Caki2 (cell line): ENCODE measurements at regions not wholly inside any gene's neighbourhood (a gene's known extent, or its start where the extent isn't known, plus 50 kb on each side); places are given as distances from the start of the nearest gene placed in this dataset.

Experiments used
- DNase-seq: peaks from one replicate; pipeline ENCODE4 v3.0.0-alpha.2; 2015; ENCODE audit warnings: low read depth
- in situ Hi-C: cut with HindIII; loops from 2 replicates; pipeline ENCODE4 v1.10.0; 2016; ENCODE audit warnings: low sequenced_read_pairs, low pct_unique_long_range_greater_than_20kb, mixed read lengths

- DNase-seq = no peak
- in situ Hi-C loops = no loop called here
Observed at GRCh38 chr10:83142074-83142563, 997.2 kb upstream of the GHITM start.

- DNase-seq = no peak
- in situ Hi-C loops = no loop called here
Observed at GRCh38 chr10:83144461-83144860, 994.8 kb upstream of the GHITM start.

DNA sequence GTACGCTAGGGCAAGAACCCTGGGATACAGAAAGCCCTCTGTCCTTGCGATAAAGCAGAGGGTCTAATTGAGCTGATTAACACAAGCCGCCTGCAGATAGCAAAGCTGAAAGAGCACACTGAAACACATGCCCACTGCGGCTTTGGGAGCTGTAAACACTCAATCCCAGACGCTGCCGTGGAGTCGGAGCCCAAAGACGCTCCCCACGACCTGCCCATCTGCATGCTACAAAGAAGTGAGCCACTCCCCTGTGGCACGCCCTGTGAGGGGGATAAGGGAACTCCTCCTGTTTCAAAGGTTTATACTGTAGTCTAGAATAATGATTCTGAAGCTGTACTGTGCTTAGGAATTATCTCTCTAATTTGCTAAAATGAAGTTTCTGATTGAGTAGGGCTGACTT is 985.6 kb upstream of the GHITM start:
- in situ Hi-C loops = no loop called here

GRCh38 chr10:83164156-83164555 is 975.2 kb upstream of the GHITM start:
- in situ Hi-C loops = no loop called here
- DNase-seq = no peak

More for the DNA sequence above, 985.6 kb upstream of the GHITM start:
- DNase-seq = no peak

DNA sequence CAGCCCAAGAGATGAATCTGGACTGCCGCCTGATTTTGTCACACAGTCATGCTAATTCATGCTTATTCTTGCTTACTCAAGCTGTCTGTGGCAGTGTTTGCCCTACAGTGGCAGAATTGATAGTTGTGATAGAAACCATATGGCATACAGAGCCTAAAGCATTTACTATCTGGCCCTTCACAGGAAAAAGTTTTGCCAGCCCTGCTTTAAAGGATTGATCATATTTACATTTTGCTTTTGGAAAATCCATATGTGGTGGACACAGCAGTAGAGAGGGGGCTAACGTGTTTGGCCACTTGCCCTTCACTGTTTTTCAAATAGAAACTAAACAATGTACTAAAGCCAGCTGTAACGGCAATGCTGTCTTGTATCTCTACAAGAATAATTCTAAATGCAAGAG is 974.0 kb upstream of the GHITM start:
- DNase-seq = no peak
- in situ Hi-C loops = no loop called here

DNA sequence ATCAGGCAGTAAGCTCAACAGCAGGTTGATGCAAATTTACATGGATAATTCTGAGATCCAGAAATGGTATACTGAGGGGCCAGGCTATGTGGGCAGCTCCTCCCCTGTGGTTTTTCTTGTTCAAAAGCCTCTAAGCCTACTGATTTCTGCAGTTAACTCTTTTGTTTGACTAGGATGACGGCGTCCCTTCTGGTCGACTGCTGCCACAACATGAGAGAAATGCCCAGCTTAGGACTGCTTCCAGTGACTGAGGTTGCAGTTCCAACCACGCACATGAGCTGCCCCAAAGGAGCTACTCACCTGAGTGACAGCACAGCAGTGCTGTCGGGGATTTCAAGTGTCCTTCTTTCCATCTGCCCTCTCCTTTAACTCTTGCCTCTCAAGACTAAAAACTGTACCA is 973.0 kb upstream of the GHITM start:
- in situ Hi-C loops = no loop called here
- DNase-seq = no peak

DNA sequence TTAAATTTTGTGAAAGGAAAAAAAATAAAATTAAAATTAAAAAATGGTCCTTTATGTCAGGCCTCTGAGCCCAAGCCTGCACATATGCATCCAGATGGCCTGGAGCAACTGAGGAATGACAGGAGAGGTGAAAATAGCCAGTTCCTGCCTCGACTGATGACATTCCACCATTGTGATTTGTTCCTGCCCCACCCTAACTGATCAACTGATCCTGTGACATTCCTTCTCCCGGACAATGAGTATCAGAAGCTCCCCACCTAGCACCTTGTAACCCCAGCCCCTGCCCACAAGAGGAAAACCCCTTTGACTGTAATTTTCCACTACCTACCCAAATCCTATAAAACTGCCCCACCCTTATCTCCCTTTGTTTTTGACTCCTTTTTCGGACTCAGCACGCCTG is 972.2 kb upstream of the GHITM start:
- DNase-seq = no peak
- in situ Hi-C loops = no loop called here

DNA sequence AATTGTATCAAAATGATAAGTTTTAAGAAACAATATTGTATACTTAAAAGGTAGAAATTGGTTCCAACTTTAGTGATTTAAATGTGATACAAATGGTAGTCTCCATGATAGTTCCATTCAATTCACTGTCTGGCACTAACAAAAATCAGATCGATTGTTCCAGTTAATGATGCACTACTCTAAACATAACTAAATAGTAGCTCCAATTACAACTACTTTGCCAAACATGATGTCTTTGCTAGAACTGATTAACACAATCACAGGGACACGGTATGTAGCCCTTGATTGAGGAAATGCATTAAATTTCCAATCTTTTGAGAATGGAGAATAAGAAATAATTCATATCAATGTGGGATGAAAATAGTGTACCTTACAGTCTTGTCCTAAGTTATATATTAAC is 962.4 kb upstream of the GHITM start:
- in situ Hi-C loops = no loop called here
- no peak for DNase-seq

DNA sequence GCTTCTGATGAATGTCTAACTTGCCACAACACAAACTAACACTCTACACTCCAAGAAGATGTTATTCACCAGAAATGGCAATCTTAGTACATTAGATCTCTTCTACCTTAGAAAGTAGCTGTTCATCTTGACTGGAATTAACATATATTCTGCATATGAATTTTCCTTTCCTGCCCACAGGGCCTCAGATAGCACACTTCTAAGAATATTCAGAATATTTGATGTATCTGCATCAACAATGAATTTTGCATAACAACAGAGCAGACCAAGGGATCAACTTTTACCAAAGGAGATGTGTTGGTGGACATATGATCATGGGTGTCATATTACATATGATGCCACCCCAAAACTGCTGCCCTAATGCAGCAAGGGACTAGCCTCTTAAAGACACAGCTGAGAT is 960.8 kb upstream of the GHITM start:
- in situ Hi-C loops = no loop called here
- DNase-seq = no peak

DNA sequence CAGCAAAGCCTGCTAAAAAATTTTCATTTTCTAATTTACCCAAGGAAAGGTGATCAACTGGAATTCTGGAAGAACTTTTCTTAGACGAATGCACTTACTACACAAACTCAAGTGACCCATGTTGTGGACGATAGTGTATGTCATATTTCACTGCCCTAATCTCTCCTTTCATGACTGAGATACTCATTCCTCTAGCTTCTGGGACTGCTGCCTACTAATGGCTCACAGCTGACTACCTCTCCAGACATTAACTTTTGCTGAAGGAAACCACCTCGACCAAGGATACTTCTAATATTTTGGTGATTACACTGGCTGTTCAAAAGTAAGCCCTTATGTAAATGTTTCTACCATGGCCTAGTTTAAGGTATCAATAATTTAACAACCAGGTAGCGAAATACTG is 959.9 kb upstream of the GHITM start:
- in situ Hi-C loops = no loop called here
- DNase-seq = no peak

DNA sequence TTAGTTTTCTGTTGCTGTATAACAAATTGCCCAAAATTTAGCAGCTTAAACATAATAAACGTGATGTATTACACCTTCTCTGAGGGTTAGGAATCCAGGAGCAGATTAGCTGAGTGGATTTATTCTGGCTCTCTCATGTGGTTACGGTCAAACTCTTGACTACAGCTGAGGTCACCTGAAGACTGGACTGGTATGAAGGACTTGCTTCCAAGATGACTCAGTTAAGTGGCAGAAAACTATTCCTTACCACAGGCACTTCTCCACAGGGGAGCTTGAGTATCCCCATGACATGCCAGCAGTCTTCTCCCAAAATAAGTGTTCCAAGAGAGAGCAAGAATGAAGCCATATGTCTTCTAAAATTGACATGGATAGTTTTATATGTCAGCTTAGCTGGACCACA is 957.2 kb upstream of the GHITM start:
- in situ Hi-C loops = no loop called here
- DNase-seq = no peak

DNA sequence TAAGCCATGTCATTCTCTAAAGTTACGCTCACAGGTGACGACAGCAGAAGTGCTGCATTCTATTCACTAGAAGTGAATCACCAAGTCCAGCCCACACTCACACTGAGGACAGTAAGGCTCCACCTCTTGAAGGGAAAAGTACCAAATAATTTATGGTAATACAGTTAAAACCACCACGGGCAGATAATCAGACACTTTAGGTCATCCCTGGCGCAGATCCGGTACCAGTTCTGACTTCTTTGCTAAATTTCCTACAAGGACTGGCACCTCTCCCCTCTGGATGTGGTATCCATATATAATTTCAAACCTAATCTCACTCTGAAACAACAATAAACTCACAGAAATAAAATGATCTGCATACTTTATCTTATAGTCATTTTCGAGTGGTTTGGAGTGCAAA is 954.7 kb upstream of the GHITM start:
- in situ Hi-C loops = no loop called here
- DNase-seq = no peak

GRCh38 chr10:83190614-83191013 is 948.7 kb upstream of the GHITM start:
- in situ Hi-C loops = no loop called here

DNA sequence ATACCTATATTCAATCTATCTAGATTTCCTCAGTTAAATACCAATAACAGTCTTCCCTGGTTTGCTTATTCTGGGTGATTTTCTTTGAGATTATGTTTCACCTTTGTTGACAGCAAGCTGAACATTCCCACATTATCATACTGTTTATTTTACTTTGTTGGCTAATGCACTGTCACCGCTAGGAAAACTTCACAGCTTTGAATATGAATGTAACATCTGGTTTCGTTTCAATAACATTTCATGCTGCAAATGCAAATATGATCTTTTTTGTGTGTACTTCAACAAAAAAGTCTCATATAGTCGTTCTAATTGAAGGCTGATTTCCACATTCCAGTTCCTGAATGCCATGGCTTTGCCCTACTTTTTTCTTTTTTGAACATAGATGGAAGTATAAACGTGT is 946.3 kb upstream of the GHITM start:
- in situ Hi-C loops = no loop called here
- DNase-seq = no peak

More at GRCh38 chr10:83190614-83191013, 948.7 kb upstream of the GHITM start:
- no peak for DNase-seq

- DNase-seq = no peak
- in situ Hi-C loops = no loop called here
Observed at GRCh38 chr10:83195021-83195420, 944.3 kb upstream of the GHITM start.

- no peak for DNase-seq
- in situ Hi-C loops = no loop called here
Observed at GRCh38 chr10:83199374-83199773, 939.9 kb upstream of the GHITM start.

- in situ Hi-C loops = no loop called here
Observed at GRCh38 chr10:83205861-83206260, 933.4 kb upstream of the GHITM start.

GRCh38 chr10:83212632-83213334 is 926.5 kb upstream of the GHITM start:
- in situ Hi-C loops = no loop called here
- no peak for DNase-seq

More at GRCh38 chr10:83205861-83206260, 933.4 kb upstream of the GHITM start:
- no peak for DNase-seq

DNA sequence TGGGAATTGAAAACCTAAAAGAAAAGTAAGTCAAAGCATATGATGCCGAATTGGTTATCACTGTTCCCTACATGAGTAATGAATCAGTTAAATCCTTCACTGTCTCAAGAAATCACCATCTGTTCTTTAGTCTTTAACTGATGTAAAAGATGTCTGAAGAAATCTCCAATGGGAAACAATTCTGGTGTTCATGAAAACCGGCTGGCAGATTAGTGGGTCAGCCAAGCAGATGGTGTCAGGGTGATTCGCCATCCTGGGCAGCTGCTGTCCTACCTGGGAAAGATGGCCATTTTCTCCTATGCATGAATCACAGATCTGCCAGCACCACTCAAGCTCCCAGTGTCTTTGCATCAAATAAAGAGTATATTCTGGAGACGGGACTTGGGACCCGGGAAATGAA is 925.2 kb upstream of the GHITM start:
- in situ Hi-C loops = no loop called here
- no peak for DNase-seq

DNA sequence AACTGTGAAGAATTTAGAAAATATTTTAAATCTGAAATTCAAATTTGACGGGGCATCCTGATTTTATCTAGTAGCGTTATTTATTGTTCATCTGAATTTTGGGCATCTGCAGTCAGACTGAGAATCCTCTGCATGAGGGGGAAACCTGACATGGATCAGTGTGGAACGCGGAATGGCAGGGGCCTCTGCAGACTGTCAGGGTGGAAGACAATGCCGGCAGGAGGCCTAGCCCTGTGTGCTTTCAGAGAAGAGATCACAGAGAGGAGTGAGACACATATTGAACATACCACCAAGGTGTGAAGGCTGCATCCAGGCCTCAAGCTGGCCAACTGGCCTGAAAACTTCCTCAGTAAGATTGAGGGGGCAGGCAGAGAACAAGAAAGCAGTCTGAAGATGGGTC is 921.1 kb upstream of the GHITM start:
- in situ Hi-C loops = no loop called here
- no peak for DNase-seq
